ENCODE measurements at regions not wholly inside any gene's neighbourhood (a gene's known extent, or its start where the extent isn't known, plus 50 kb on each side); places are given as distances from the start of the nearest gene placed in this dataset.

DNA sequence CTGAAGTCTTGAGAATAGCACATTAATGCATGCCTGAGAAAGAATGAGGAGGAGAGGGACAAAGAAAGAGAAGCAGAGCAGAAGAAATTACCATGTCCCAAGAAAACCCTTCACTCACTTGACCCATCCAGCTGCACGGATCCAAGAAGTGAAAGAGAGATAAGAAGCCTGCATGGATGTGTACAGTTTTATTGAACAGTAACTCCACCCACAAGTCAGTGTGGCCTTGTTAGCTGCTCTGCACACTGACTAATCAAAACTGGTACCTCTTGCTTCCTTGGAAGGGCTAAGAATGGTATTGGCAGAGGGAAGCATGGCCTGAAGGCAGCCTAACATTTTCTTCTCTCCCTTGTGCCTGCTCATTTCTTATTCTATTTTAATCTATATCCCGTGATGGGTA is 163.9 kb downstream of the SLC7A11 start:
- TF ChIP-seq POLR2AphosphoS5 (IDR thresholded peaks at IDR 0.05; ENCODE audit: low read depth) (no peak), REST (IDR thresholded peaks at IDR 0.05; ENCODE audit: unreplicated experiment) (no peak), EZH2 (IDR thresholded peaks at IDR 0.05; ENCODE audit: low read depth, unreplicated experiment) (no peak), EZH2phosphoT487 (IDR thresholded peaks at IDR 0.05; ENCODE audit: unreplicated experiment) (no peak)
- TF ChIP-seq, protein P1, sequence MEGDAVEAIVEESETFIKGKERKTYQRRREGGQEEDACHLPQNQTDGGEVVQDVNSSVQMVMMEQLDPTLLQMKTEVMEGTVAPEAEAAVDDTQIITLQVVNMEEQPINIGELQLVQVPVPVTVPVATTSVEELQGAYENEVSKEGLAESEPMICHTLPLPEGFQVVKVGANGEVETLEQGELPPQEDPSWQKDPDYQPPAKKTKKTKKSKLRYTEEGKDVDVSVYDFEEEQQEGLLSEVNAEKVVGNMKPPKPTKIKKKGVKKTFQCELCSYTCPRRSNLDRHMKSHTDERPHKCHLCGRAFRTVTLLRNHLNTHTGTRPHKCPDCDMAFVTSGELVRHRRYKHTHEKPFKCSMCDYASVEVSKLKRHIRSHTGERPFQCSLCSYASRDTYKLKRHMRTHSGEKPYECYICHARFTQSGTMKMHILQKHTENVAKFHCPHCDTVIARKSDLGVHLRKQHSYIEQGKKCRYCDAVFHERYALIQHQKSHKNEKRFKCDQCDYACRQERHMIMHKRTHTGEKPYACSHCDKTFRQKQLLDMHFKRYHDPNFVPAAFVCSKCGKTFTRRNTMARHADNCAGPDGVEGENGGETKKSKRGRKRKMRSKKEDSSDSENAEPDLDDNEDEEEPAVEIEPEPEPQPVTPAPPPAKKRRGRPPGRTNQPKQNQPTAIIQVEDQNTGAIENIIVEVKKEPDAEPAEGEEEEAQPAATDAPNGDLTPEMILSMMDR (conservative IDR thresholded peaks at IDR 0.05; ENCODE audit: low read depth in 2 of 2), result no peak
